ENCODE measurements at regions not wholly inside any gene's neighbourhood (a gene's known extent, or its start where the extent isn't known, plus 50 kb on each side); places are given as distances from the start of the nearest gene placed in this dataset.

DNA sequence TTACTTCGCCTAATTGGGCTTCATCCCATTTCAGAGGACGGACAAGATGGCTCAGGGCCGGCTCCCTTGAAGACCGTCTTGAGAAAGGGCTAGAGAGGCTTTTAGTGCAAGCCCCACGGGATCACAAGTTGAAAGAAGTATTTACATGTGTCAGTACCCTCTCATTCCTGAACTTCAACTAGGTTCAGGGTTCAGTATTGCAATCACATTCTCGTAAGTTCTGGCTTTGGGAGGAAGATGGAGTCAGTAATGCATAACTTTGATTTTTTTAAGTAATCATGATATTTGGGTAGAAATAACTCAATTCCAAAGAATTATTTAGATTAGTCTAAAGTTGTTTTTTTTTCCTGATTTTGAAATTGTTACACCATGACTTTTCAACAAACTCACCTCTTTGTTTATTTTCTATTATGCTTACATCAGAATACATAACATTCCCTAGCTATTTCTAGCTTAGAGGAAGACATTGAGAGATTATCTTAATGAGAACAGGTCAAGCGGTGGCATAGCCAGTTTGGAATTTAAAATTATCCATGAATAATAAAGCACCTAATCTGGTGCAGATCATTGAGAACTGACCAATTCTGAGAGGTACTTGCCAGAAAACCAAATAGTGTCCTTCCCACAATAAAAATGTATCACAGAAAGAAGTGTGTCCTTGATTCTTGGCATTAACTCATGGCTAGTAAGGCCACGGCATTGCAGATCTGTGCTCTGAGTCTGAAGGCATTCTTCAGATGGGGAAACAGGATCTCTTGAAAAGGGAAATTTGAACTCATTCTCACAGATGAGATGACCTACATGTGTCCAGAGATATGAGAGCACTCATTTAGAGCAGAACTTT lies 92.1 kb upstream of the BLID start (continued):
- TF ChIP-seq ZNF318 (IDR thresholded peaks at IDR 0.05; ENCODE audit: borderline replicate concordance in 1 of 2, low read depth in 1 of 2) (no peak), ZNF197 (CRISPR knock-in tag; IDR thresholded peaks at IDR 0.05; ENCODE audit: low read depth) (no peak), CHD4 (IDR thresholded peaks at IDR 0.05; ENCODE audit: insufficient read depth, insufficient replicate concordance, low read depth, low read length, poor library complexity, severe bottlenecking) (no peak), CREBBP (IDR thresholded peaks at IDR 0.05; ENCODE audit: low read depth, low read length) (no peak), TARDBP (IDR thresholded peaks at IDR 0.05) (no peak), NCOA2 (IDR thresholded peaks at IDR 0.05; ENCODE audit: partially characterized antibody in 2 of 2) (no peak), CBX5 (IDR thresholded peaks at IDR 0.05; ENCODE audit: borderline replicate concordance, low read depth) (no peak)

Measured in K562 (cell line).